ENCODE measurements at regions not wholly inside any gene's neighbourhood (a gene's known extent, or its start where the extent isn't known, plus 50 kb on each side); places are given as distances from the start of the nearest gene placed in this dataset.
A peak's percentile ranks its signal among the peaks of the same experiment; 100 is the strongest.

DNA sequence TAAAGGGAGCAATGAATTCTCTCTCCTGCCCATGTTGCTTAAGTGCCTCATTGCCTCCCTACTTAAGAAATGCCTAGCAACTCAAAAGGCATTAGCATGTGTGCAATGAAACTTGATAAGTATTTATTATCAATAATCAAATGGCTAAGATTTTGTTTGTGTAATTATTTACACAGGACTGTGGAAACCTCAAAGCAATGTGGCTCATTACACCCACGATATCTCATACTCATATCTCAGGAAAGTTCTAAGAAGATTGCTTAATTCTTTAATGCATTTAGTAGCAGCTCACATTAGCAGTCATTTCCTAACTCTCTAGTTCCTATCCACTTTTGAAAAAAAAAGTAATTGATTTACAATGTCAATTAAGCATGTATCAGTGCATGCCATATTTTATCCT, 253.3 kb downstream of the DUSP10 start:
- ATAC-seq (no peak), DNase-seq (no peak)
- intact Hi-C loops (cut with DNase I), result no loop called here
- Histone ChIP-seq H3K9me3 (no peaks in the 10 kb centered on the region), H3K27me3 (no peaks in the 10 kb centered on the region), H3K27ac (no peak overlapping the region), H3K4me1 (no peaks in the 10 kb centered on the region), H3K4me3 (no peak overlapping the region), H3K36me3 (replicated peaks in 1 of 2; ENCODE audit: insufficient read depth in 1 of 2, low read depth in 2 of 2) (no peaks in the 10 kb centered on the region)
- TF ChIP-seq, protein P1, sequence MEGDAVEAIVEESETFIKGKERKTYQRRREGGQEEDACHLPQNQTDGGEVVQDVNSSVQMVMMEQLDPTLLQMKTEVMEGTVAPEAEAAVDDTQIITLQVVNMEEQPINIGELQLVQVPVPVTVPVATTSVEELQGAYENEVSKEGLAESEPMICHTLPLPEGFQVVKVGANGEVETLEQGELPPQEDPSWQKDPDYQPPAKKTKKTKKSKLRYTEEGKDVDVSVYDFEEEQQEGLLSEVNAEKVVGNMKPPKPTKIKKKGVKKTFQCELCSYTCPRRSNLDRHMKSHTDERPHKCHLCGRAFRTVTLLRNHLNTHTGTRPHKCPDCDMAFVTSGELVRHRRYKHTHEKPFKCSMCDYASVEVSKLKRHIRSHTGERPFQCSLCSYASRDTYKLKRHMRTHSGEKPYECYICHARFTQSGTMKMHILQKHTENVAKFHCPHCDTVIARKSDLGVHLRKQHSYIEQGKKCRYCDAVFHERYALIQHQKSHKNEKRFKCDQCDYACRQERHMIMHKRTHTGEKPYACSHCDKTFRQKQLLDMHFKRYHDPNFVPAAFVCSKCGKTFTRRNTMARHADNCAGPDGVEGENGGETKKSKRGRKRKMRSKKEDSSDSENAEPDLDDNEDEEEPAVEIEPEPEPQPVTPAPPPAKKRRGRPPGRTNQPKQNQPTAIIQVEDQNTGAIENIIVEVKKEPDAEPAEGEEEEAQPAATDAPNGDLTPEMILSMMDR (IDR thresholded peaks at IDR 0.05), result no peak
- TF ChIP-seq POLR2A (IDR thresholded peaks at IDR 0.05), result no peak
- WGBS, 2 donors, result 52 to 57% methylated on average over 1 of the region's 1 CpG

DNA sequence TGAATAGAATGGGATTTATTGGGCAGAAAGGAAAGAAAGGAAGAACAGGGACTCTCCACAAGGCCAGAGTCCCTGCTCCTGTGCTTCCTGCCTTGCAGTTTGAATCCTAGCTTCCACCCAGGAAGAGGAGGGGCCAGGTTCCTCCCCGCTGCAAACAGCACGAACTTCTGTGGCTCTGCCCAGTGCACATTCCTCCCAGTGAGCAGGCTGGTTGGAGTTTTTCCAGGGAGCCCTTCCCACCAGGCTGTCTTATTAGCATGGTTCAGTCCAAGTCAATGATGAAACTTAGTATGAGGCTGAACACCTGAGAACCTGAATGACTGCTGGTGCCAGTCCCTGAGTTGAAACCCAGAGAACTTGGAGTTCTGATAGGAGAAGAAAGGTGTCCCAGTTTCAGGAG, 247.2 kb downstream of the DUSP10 start:
- Histone ChIP-seq H3K27me3 (no peaks in the 10 kb centered on the region), H3K36me3 (replicated peaks in 1 of 2; ENCODE audit: insufficient read depth in 1 of 2, low read depth in 2 of 2) (no peaks in the 10 kb centered on the region), H3K9me3 (no peaks in the 10 kb centered on the region), H3K4me3 (no peak overlapping the region), H3K4me1 (no peaks in the 10 kb centered on the region), H3K27ac (no peak overlapping the region)
- peak; percentile 15 to 72 (median 34) for DNase-seq
- WGBS, 2 donors, result 38 to 50% methylated on average over 2 of the region's 2 CpGs
- ATAC-seq, result no peak
- TF ChIP-seq POLR2A (IDR thresholded peaks at IDR 0.05), result no peak
- TF ChIP-seq, protein P1 (IDR thresholded peaks at IDR 0.05), result no peak
- intact Hi-C loops (cut with DNase I), result no loop called here

DNA sequence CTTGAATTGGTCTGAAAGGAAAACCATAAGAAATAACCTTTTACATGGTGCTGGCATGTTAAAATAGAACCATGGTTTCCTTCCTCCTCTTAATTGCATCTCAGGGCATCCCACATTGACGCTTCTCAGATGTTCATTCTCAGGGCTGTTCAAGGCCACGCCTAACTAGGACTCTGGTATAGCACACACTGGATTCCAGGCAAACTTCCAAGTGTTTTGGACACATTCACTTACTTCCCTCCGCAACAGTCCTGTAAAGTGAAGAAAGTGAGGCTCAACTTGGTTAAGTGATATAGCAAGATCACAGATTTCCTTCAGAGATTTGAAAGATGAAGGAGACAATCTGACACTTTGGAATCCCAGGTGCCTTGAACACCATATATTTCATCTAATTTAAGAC, 244.8 kb downstream of the DUSP10 start:
- Histone ChIP-seq H3K4me1 (no peaks in the 10 kb centered on the region), H3K27ac (no peak overlapping the region), H3K4me3 (no peak overlapping the region), H3K36me3 (replicated peaks in 1 of 2; ENCODE audit: insufficient read depth in 1 of 2, low read depth in 2 of 2) (no peaks in the 10 kb centered on the region), H3K27me3 (no peaks in the 10 kb centered on the region), H3K9me3 (no peaks in the 10 kb centered on the region)
- 31 to 45% methylated on average over 3 of the region's 3 CpGs for WGBS, 2 donors
- TF ChIP-seq, protein P1 (IDR thresholded peaks at IDR 0.05), result no peak
- TF ChIP-seq POLR2A (IDR thresholded peaks at IDR 0.05), result no peak
- ATAC-seq (no peak), DNase-seq (no peak)
- intact Hi-C loops (cut with DNase I), result no loop called here

DNA sequence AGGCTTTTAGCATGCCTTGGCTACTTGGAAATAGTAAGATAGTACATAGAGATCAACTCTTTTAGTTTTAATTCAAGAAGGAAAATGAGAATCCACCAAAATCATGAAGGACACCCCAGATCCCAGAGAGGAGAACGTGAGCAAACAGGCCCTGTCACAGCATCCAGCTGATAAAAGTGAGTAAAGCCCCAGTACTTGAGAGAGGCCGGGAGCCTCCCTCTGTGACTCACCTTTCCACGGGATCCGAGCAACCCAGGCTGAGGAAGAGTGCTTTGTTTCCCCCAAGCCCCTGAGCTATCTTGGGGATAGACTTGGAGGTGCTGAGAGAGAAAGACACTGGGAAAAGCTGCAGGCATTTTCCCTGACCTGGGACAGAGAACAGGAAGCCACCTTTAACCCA, 238.6 kb downstream of the DUSP10 start:
- Histone ChIP-seq H3K4me3 (no peak overlapping the region), H3K9me3 (peaks cover 0 to 5% (median 0%) of the 10 kb centered on the region in 3 donors), H3K27me3 (no peaks in the 10 kb centered on the region), H3K4me1 (no peaks in the 10 kb centered on the region), H3K36me3 (replicated peaks in 1 of 2; ENCODE audit: insufficient read depth in 1 of 2, low read depth in 2 of 2) (no peaks in the 10 kb centered on the region), H3K27ac (no peak overlapping the region)
- TF ChIP-seq, protein P1 (IDR thresholded peaks at IDR 0.05), result no peak
- no peak for TF ChIP-seq POLR2A (IDR thresholded peaks at IDR 0.05)
- ATAC-seq, result no peak
- DNase-seq, result no peak
- WGBS, 2 donors, result 69 to 74% methylated on average over 4 of the region's 4 CpGs
- intact Hi-C loops (cut with DNase I), result no loop called here

DNA sequence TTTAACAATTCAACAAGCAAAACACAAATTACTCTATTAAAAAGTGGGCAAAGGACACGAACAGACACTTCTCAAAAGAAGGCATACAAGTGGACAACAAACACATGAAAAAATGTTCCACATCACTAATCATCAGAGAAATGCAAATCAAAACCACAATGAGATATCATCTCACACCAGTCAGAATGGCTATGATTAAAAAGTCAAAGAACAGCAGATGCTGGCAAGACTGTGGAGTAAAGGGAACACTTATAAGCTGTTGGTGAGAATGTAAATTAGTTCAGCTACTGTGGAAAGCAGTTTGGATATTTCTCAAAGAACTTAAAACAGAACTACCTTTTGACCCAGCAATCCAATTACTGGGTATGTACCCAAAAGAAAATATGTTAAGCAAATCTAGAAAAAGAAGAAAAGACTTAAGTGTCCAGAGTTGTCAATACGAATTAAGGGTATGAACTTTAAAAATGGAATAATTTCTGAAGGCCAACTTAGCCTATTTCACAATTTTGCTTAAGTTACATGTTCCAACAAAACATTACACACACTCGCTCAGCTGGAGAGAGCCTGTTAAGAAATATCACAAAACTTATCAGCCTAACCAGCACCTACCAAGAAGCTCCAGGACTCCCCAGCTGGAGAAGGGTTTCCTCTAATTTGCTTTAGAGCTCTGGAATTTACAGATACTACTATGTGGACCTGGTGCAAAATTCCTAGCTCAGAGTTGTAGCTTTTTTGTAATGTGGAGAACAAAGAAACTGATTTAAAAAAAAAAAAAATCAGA, 232.1 kb downstream of the DUSP10 start:
- ATAC-seq (no peak), DNase-seq (no peak)
- Histone ChIP-seq H3K4me1 (no peaks in the 10 kb centered on the region), H3K27me3 (no peaks in the 10 kb centered on the region), H3K36me3 (replicated peaks in 1 of 2; ENCODE audit: insufficient read depth in 1 of 2, low read depth in 2 of 2) (no peaks in the 10 kb centered on the region), H3K4me3 (no peak overlapping the region), H3K9me3 (peaks cover 0 to 5% (median 0%) of the 10 kb centered on the region in 3 donors), H3K27ac (no peak overlapping the region)
- TF ChIP-seq, protein P1 (IDR thresholded peaks at IDR 0.05), result no peak
- TF ChIP-seq POLR2A (IDR thresholded peaks at IDR 0.05), result no peak
- intact Hi-C loops (cut with DNase I), result no loop called here
- WGBS, 2 donors, result 77% methylated on average over 3 of the region's 3 CpGs

Data from body of pancreas (tissue), 4 donors.